Right renal pelvis (tissue), 4 donors: ENCODE measurements at regions not wholly inside any gene's neighbourhood (a gene's known extent, or its start where the extent isn't known, plus 50 kb on each side); places are given as distances from the start of the nearest gene placed in this dataset.
"Not testable (repeated sequence)": the region's sequence is repeated elsewhere in the genome, so short reads cannot be mapped to it uniquely, and the experiment has no call there.

Source experiments
- DNase-seq, 4 donors: peaks; one replicate each; pipeline ENCODE4 v3.0.0-alpha.2; 2013; ENCODE audit warnings: low read depth in 4 of 4, low spot score in 3 of 4, missing footprints in 1 of 4

DNA sequence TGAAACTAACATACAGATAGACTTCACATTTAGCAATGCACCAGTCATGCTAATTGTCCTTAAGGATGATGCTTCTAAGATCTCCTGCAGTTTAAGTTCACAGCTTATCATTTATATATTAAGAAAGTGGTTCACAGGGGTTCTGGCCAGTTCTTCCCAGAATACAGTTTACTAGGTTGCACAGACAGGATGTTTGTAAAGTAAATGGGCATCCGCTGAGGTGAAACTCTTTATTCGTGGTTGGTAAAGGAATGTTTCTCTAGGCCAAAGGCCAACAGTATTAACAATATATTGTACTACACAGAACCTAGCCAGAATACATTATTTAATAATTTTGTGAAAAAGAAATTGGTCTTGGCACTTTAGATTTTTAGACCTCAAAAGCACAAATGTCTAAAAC is 1427.3 kb downstream of the CDH8 start:
- no peak for DNase-seq

DNA sequence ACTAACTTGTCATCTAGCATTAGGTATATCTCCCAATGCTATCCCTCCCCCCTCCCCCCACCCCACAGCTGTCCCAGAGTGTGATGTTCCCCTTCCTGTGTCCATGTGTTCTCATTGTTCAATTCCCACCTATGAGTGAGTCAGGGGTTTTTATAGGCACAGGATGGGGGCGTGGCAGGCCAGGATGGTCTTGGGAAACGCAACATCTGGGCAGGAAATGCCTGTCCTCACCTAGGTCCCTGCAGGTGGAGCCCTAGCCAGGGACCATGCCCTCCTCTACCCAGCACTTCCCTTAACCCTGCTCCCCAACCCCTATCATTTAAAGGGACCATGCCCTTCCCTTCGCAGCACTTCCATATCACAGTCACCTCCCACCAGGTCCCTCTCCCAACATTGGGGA is 1430.6 kb downstream of the CDH8 start:
- not testable (repeated sequence) for DNase-seq

DNA sequence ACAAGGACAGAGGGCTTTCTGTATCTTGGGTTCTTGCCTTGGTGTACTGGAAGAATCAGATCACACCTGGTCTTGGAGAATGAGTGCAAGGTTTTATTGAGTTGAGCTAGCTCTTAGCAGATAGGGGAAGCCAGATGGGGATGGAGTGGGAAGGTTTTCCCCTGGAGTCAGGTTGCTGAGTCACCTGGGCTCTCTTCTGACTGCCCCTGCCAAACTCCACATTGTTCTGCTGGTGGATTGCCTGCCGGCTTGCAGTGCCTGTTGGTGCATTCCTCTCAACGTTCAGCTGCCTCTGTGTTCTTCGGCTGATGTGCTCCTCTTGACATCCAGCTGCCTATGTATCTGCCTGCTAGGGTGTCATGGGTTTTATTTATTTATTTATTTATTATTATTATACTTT is 1431.1 kb downstream of the CDH8 start:
- DNase-seq, result no peak

DNA sequence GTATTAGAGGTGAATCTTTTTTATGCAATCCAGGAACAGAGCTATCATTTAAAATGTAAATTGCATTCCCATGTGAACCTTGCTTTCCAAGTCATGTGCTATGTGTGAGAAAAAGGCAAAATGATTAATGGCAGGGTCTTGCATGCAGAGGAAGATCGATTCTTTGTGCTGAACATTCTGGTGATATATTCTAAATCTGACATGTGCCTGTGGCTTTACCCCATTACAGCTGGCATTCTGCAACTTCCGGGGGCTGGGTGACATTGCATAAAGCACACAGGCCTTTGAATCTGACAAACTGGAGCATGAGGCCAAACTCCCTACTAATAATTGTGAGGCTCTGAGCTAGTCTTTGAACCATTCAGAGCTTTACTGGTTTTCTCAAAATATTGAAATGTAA is 1449.7 kb downstream of the CDH8 start:
- DNase-seq, result no peak

DNA sequence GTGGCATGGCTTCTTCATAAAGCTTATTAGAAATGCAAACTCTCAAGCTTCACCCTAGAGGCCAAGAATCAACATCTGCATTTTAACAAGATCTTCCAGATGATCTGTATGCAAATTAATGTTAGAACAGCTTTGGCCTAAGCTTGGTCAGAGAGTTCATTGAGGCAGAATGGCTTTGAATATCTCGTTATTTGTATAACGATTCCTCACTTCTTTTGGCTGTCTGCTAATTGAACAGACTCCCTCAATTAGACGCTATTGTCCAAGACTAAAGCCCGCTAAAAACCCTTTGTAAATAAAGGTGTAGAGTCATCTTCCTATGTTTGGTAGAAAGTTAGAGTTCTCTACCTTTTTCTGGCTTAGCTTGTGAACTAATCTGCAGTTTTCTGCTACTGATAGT is 1453.7 kb downstream of the CDH8 start:
- no peak for DNase-seq

DNA sequence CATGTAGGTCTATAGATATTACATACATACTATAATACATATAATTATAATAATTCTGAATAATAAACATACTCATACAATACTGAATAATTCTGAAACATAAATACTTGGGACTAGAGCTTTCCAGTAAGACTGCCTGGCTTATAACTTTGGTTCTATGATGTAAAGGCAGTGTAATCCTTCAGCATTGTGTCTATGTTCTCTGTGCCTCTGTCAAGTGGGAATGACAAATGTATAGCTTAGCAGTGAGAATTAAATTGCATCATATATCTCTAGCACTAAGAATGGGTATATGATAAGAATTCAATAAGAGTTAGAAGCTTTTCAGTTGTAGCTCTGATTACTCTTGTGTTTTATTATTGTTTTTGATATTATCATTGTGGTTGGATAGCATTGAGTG is 1469.3 kb downstream of the CDH8 start:
- DNase-seq, result no peak

DNA sequence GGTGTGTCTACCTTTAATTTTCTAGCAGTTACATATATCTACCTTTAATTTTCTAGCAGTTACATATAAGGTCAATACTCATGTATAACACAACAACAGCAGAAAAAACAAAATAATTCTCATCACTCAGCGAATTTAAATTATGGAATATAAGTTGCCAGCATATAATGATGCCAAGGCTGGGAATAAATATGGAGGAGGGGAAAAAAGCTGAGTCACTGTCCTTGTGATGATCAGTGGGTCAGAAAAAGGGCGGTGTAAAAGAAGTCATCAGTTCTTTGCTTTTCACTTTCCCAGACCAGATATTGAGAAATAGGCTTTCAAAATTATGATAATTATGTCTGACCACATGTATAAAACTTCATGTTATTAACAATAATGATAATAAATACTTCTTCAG is 1471.7 kb downstream of the CDH8 start:
- DNase-seq, result no peak

DNA sequence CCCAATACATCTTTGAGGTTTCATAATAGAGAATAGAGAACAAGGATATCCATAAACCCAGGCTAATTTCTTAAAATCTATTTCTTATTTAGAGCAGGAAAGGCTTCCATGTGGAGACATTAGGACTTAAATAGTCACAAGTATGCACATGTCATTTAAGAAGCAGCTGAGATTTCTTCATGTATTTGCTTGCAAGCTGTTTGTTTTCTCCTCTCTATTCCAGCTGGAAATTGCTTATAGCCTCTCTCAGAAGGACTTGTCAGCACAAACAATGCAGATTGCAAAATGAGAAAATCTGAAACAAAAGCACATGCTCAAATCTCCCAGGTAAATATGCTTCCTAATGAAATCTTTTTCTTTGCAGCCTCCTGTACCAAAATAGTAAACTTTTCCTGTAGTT is 1473.1 kb downstream of the CDH8 start:
- no peak for DNase-seq

DNA sequence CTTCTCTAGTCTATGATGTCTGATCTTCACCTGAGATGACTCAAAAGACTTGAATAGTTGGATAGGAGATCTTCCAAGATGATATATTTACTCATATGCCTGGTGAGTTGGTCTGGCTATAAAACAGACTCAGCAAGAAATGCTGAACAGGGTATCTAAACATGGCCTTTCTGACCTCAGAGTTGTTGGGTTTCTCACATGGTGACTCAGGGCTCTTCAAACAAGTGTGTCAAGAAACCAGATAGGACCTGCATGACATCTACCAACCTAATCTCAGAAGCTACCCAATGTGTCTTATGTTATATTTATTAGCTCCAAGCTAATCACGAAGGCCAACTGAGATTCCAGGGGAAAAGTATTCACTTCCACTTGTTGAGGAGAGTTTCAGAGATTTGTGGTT is 1477.3 kb downstream of the CDH8 start:
- no peak for DNase-seq

DNA sequence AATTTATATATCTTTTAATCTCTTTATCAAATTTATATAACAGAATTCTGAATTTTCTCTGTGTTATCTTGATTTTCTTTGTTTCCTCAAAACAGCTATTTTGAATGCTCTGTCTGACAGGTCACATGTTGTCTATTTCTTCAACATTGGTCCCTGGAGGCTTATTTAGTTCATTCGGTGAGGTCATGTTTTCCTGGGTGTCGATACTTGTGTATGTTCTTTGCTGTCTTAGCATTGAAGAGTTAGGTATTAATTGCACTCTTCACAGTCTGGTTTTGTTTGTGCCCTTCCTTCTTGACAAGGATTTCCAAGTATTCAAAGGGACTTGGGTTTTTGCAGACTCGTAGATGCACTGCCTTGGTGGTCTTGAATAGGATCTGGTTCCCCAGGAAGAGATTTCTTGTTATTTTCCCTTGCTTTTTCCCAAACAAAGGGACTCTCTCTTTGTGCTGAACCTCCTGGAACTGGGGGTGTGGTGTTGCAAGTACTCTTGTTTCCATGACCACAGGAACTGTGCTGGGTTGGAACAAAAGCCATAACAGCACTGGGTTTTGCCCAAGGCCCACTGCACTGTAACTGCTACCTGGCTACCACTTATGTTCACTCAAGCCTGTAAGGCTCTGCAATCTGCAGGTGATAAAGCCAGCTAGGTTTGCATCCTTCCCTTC is 1483.0 kb downstream of the CDH8 start:
- DNase-seq, result no peak

DNA sequence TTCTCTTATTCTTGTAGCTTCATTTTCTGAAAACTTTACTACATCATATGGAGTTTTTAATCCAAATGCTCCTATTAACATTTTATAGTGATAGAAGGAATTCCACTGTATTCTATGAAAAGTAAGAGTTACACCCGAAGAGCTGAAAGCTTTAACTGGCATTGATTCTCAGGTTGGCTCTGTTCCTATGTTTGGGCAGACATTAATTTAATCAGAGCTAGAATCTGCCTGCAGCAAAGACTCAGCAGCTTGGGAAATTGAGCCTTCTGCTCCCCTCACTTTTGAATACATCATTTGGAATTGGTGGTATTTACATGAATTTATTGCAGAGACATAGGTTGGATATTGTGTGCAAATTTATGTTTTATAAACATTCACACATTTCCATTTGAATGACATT is 1494.7 kb downstream of the CDH8 start:
- DNase-seq, result no peak

DNA sequence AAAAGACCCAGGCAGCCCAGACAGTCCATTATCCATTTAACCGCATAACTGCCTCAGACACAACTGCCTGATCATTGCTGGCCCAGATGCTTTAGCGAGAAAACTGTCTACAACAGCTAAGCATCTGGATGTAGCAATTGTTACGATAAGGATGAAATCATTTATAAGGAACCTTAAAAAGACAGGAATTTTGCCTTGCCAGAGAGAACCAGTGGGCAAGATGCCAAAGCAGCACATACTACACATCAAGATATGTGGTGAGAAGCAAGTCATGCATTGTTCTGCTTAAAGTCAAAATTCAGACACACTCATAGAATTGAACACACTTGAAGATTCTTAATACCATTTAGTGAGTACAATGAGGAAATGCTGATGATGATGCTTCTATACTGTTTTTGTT is 1525.3 kb downstream of the CDH8 start:
- no peak for DNase-seq

DNA sequence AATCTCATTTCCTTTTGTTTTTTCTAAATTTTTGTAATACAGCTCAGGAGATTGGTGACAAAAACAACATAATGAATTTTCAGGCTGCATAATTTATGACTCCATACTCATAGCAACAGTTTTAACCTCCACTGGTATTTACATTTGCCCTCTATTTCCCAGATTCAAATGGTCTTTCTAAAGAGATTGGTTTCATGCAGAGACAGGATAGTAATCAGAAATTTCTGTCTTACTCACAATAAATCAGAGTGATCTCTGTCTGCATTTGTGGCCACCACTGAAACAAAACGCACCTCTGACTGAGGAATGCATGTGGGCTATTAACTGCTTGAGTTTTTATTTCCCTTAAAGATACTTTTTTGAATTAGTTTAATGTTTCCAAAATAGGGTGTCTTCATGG is 1526.0 kb downstream of the CDH8 start:
- no peak for DNase-seq

DNA sequence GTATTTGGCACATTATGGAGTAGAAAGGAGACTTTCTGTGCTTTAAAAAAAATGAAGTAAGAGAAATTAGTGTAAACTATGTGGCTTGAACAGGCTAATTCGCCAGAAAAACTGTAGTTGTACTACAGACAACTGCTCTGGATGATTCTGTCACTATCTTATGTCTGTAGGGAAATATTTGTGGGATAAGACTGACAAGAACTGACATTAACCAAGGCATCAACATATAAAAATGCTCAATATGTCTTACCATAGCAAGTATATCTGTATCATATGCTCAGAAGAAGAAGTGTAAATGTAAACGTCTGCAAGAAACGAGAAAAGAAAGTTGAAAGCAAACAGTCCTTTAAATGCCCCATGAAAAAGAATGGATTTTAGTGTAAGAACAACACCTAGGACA is 1545.0 kb downstream of the CDH8 start:
- no peak for DNase-seq

DNA sequence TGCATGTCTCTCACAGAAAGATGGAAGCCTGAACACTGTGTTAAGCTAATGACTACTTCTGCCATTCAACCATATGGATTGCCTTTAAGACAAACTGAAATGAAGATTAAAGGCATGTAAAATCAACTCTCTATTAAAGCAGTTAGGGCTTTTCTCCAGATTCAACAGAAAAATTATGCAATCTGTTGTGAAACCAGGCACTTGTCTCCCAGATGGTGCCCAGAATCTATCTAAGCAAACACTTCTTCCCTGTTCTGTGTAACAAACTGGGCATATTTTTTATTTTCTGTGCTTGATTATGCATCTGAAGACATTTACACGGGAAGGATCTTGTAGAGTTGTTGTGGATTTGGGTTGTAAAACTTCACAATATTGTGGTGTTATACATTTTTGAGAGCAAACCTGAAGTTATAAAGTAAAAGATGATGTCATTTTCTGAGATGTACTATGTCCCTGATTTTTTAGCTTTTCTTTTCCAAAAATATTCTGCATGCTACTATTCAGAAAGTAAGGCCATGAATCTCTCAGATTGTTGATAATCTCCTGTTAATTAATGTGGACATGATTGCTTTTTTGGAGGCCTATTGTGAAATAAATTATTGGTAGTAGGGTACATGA is 1550.3 kb downstream of the CDH8 start:
- DNase-seq, result no peak

DNA sequence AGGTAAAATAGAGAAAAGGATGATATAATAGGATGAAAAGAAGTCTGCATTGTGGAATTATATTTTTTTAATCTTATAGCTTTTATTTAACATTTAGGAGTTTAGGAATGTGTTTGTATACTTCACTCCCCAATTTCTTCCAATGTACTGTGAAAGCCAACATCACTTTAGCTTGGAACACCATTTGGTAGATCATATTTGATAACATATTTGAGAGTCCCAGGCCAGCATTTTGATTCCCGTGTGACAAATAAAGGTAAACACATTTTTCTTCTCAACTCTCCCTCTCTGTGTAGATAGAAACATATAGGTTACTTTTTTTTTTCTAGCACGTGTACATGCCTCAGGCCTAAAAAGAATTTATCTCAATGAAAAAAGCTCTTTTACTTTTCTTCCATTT is 1551.3 kb downstream of the CDH8 start:
- DNase-seq, result no peak

DNA sequence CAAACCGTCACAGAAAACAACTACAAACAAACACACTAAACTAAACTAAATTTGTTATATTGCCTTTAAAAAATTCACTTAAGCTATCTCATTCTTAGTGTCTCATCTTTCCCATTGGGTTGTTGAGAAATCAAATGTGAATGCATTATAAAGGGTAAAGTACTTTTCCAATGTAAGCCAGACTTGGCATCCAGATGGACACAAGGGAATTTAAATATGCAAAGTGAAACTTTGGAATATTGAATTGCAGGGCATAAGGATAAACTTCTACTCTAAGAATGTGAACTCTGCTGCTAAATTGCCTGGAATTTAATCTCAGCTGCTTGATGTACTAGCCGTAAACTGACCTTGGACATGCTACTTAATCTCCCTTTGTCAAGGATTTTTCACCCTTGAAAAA is 1554.6 kb downstream of the CDH8 start:
- no peak for DNase-seq

DNA sequence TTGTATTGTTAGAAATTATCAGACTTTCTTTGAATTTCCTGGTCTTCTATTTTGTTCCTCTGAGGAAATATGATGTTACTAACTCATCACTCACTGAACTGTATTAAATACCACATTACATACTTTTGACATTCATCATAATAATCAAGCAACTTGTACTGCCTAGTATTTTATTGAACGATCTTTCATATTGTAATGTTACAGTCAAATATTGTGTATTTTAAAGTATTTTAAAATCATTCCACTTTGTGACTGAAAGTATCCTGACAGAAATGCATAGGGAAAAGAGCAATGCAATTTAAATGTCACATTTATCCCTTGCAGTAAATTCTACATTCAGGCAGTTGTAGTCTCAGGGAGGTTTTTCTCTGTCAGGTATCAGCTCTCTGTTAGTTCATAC is 1557.4 kb downstream of the CDH8 start:
- no peak for DNase-seq

DNA sequence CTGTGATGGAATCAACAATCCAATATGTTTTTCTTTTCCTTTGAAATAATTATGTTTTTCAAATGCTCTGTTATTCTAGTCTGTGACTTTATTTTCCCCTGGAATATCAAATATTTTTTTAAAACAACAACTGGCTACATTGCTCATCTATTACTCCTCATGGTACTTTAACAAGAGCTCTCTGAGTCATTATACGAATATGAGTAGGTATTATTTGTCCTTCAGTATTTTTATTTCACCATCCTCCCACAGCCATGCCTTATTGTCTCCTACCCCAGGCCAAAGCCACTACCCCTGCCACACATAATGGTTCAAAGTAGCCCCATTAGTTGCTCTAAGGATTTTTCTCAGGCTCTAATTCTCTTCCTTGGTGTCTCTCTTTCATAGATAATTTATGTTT is 1572.3 kb downstream of the CDH8 start:
- DNase-seq, result no peak

DNA sequence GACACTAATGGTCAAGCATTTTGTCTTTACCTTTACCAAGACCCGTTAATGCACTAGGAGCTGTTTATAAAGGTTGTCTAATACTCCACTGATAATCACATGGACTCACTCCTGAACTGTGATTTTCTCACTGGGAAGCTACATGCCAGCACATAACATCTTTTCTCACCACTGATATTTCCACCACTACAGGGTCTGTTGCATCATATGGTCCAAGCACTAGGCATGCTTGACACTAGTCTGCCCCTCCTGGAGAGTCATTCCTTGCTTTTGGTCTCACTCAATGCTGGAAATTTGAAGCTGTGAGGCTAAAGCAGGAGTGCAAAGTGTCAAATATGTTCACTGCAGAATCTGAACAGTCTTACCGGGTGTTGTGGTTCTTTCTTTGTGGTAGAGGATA is 1576.8 kb downstream of the CDH8 start:
- DNase-seq, result no peak

DNA sequence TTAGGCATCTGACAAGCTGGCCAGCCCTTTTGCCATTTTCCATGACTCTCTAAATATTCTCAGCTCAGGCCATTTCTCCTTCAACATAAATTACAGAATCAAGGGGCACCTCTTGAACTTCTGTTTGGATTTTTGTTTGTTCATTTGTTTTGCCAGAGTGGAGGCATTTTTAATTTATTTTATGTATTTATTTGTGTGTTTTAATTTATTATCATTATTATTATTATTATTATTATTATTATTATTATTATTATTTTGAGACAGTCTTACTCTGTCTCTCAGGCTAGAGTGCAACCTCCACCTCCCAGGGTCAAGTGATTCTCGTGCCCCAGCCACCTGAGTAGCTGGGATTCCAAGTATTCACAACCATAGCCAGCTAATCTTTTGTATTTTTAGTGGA is 1578.0 kb downstream of the CDH8 start:
- DNase-seq, result no peak

DNA sequence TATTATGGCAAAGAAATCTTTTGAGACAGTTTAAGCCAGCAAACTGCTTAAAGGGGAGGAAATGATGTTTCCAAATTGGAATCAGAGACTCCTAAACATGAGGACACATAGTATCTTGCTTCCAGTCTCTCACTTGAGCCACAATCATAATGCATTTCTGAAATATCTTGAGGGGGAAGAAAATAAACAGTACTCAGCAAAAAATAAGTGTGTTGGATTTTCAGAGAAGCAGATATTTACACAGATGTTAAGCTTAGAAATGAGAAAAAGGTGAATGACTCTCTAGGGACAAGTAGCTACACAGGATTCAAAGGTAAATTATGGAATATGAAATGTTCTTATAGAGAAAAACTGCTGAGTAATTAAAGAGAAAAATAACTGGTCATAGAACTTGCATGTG is 1583.6 kb downstream of the CDH8 start:
- no peak for DNase-seq

DNA sequence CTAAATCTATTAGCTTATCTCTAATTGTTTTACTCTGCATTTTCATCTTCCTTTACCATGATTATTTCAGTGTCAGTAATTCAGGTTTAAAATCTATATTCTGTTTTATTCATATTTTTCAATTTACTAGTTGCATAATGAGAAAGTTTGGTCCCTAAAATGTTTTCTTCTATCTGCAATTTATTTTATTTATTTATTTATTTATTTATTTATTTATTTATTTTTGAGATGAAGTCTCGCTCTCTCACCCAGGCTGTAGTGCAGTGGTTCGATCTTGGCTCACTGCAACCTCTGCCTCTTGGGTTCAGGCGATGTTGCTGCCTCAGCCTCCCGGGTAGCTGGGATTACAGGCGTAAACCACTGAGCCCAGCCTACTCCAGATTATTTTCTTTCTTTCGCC is 1597.3 kb downstream of the CDH8 start:
- no peak for DNase-seq
